Fibroblast of pulmonary artery (primary cell): ENCODE measurements at regions not wholly inside any gene's neighbourhood (a gene's known extent, or its start where the extent isn't known, plus 50 kb on each side); places are given as distances from the start of the nearest gene placed in this dataset.
A peak's percentile ranks its signal among the peaks of the same experiment; 100 is the strongest.

ENCODE experiments used
- DNase-seq: peaks from one replicate; pipeline ENCODE4 v3.0.0-alpha.2; 2010; ENCODE audit warnings: low read depth
- H3K4me3 ChIP-seq: replicated peaks from 2 replicates; pipeline ENCODE4 v1.5.1; 2011; ENCODE audit warnings: low read depth, mild to moderate bottlenecking, control low read depth, low read length, moderate library complexity
- CTCF ChIP-seq: IDR thresholded peaks from 2 replicates; pipeline ENCODE4 v1.5.1; 2011; ENCODE audit warnings: mild to moderate bottlenecking, control low read depth, low read length, inconsistent platforms; ENCODE audit errors: missing control alignments

- peak; percentile 65 for DNase-seq
- H3K4me3 ChIP-seq = no peak overlapping the region
- TF ChIP-seq CTCF = no peak
Observed at GRCh38 chr5:145484158-145484557, 351.0 kb downstream of the PRELID2 start.

GRCh38 chr5:145483212-145483611 lies 351.9 kb downstream of the PRELID2 start:
- peak; percentile 39 for DNase-seq
- TF ChIP-seq CTCF = no peak
- no peak overlapping the region for H3K4me3 ChIP-seq

GRCh38 chr5:145479857-145480256 lies 355.3 kb downstream of the PRELID2 start:
- peak; percentile 35 for DNase-seq
- H3K4me3 ChIP-seq = no peak overlapping the region
- TF ChIP-seq CTCF = no peak

- no peak for TF ChIP-seq CTCF
- H3K4me3 ChIP-seq = no peak overlapping the region
- peak; percentile 41 for DNase-seq
Observed at GRCh38 chr5:145479271-145479670, 355.9 kb downstream of the PRELID2 start.

- no peak for DNase-seq
- no peak overlapping the region for H3K4me3 ChIP-seq
Observed at GRCh38 chr5:145478651-145479050, 356.5 kb downstream of the PRELID2 start.

GRCh38 chr5:145473042-145473642 lies 362.0 kb downstream of the PRELID2 start:
- TF ChIP-seq CTCF = no peak
- H3K4me3 ChIP-seq = no peak overlapping the region
- peak; percentile 47 for DNase-seq

More at GRCh38 chr5:145478651-145479050, 356.5 kb downstream of the PRELID2 start:
- no peak for TF ChIP-seq CTCF
